ENCODE measurements at regions not wholly inside any gene's neighbourhood (a gene's known extent, or its start where the extent isn't known, plus 50 kb on each side); places are given as distances from the start of the nearest gene placed in this dataset.

- in situ Hi-C loops (cut with MboI; ENCODE audit: low sequenced_read_pairs), result no loop called here
Observed at GRCh38 chr10:29962166-29962850, 97.1 kb downstream of the JCAD start.

DNA sequence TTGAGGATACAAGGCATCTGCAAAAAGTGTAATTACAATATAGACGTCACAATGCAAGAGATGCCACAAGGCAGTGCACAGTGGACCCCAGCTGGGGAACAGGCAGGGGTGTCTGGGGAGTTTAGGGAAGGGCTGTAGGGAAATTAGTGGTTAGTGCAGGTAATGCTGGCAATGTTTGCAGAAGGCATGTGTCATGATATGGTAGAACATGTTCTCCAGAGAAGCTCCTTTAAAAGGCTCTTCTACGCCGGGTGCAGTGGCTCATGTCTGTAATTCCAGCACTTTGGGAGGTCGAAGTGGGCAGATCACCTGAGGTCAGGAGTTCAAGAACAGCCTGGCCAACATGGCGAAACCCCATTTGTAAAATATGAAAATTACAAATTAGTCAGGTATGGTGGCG lies 98.0 kb downstream of the JCAD start:
- in situ Hi-C loops (cut with MboI; ENCODE audit: low sequenced_read_pairs), result no loop called here

- in situ Hi-C loops (cut with MboI; ENCODE audit: low sequenced_read_pairs), result no loop called here
Observed at GRCh38 chr10:29960261-29960660, 99.1 kb downstream of the JCAD start.

- in situ Hi-C loops (cut with MboI; ENCODE audit: low sequenced_read_pairs), result no loop called here
Observed at GRCh38 chr10:29959586-29959985, 99.8 kb downstream of the JCAD start.

DNA sequence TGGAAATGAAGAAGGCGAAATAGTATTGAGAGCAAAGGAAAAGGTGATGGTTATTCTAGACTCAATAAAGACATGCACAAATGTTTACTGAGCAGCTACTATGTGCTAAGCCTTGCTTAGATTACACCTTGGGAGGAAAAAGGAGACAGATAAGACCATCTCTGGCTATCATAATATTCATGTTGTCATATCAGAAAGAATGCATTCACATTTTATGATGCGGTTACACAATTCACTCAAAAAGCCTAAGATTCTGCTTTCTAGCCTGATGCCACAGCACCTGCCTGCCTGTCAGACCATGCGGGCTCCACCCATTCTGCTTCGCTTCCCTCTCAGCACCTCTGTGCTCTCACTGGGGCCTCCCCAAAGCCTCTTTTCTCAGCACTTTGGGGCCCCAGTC lies 100.9 kb downstream of the JCAD start:
- in situ Hi-C loops (cut with MboI; ENCODE audit: low sequenced_read_pairs), result no loop called here

GRCh38 chr10:29957907-29958331 lies 101.5 kb downstream of the JCAD start:
- in situ Hi-C loops (cut with MboI; ENCODE audit: low sequenced_read_pairs), result no loop called here

DNA sequence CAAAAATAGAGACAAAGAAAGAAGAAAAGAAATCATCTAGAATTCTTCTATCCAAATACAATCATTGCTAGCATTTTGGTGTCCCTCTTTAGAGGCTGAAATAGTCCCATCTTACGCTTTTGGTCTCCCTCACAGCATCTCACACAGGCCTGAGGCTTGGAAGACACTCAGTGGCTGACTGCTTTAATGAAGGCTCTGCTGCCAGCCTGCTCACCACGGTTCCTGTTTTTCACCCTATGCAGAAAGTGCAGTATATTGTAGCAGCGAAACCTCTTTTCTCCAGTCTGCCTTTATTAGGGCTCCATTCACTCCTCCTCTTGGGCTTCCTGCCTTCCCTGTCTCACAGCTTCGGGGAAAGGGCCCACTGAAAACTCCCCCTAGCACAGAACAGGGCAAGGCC lies 102.2 kb downstream of the JCAD start:
- in situ Hi-C loops (cut with MboI; ENCODE audit: low sequenced_read_pairs), result no loop called here

GRCh38 chr10:29956335-29956924 lies 103.0 kb downstream of the JCAD start:
- in situ Hi-C loops (cut with MboI; ENCODE audit: low sequenced_read_pairs), result no loop called here

GRCh38 chr10:29955329-29955935 lies 104.0 kb downstream of the JCAD start:
- in situ Hi-C loops (cut with MboI; ENCODE audit: low sequenced_read_pairs), result no loop called here

GRCh38 chr10:29951441-29951931 lies 107.9 kb downstream of the JCAD start:
- in situ Hi-C loops (cut with MboI; ENCODE audit: low sequenced_read_pairs), result no loop called here

DNA sequence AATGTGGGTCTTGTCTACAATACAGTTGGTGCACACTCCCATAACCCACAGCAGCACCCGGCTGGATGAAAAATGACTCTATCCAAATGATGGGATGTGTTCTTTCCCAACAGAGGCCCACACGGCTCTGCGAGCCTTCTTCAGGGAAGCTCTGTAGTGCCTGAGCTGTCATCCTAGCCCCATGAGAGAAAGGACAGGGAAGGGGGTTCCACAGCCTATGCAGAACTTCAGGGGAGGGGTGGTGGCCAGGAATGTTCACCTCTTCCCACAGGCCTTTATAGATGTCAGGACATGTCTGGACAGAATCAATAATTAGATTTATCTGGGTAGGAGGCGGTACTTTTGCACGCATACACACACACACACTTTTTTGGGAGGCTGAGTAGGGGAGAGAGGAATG lies 109.0 kb downstream of the JCAD start:
- in situ Hi-C loops (cut with MboI; ENCODE audit: low sequenced_read_pairs), result no loop called here

DNA sequence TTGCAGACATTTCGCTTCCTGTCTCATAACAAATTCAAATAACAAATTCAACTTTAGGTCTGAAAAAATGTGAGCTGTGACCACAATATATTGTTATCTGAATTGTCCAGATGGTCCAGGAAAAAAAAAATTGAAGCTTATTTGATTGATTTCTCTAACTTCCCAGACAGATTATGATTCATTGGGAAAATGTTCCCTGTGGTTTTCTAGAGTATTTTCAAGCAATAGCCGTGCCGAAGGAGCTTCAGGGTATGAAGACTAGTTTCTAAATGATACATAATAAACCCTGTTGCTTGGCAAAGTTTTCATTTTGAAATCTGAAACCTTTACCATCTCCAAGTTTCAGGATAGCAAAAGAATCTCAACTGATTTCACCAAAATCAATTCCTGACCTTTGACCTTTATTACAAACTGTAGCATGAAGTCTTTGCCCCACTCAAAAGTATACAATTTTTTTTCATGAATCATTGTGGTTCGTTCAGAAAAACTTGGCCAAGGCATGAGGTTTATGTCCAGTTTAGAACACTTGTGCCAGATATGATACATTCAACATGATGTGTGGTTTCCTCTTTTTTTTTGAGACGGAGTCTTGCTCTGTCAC lies 109.9 kb downstream of the JCAD start:
- in situ Hi-C loops (cut with MboI; ENCODE audit: low sequenced_read_pairs), result no loop called here

DNA sequence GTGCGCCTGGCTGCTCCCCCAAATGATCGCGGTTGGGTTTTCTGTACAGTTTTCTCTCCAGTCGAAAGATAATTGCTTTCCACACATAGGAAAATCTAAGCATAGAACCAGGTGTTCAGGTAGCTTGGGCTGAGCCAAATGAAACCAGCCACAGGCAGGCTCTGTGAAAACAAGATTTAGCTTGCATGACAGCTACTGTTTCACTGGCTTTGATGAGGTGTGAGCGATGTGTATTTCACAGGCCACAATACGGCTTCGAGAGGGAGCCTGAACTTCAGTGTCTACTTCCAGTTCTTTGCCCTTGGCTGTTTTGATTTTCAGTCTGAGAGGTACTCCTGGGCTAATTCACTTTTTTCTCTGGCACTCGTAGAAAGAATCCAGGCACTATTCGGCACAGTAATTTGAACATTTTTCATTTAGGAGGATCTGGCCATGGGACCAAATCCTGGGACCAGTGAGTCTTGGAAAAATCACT lies 110.5 kb downstream of the JCAD start:
- in situ Hi-C loops (cut with MboI; ENCODE audit: low sequenced_read_pairs), result no loop called here

GRCh38 chr10:29947701-29948060 lies 111.7 kb downstream of the JCAD start:
- in situ Hi-C loops (cut with MboI; ENCODE audit: low sequenced_read_pairs), result no loop called here

DNA sequence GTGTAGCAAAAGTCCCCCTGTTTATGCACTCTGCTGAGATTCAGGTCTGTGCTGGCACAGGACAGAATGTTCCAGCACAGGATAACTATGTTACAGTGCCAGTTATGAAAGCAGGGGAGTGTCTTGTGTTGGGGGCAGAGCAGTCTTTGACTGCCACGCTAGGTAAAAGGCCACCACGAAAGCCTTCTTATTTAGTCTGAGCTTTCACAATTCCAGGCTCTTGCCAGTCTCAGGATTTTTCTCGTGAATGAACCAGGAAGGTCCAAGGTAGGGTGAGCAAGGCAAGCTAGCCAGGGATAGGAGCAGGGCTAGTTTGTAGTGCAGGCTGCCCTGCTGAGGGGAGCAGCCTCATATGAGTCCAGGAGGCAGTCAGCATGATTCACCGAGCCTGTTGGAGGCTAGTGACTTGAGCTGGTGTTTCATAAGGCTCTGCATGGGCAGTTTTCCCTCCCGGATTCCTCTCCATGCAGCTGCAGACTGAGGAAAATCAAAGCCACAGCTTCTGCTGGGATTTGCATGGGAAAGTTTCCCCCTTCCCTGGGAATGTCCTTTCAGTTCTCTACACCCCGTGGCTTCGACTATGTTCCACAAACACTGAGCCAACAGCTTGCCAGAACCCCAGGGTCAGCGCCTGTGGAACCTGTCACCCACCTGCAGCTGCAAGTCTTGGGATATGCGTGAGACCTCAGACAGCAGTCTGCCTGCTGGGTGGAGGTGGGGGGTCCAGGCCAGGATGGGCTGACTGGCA lies 112.3 kb downstream of the JCAD start:
- in situ Hi-C loops (cut with MboI; ENCODE audit: low sequenced_read_pairs), result no loop called here

DNA sequence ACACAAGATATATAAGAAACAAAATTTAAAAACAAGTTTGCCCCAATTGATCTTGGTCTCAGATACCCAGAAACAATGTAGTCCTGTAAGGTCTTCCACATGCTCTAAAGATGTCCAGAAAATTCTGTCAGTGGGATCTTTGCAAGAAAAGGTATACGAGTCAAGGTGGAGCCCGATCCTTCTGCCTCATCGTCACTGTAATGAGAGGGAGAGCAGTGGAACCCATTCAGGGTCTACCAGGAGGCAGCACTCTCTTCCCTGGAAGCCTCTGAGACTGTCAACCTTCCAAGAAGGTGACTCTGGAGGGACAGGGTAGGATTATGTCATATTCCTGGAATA lies 112.8 kb downstream of the JCAD start:
- in situ Hi-C loops (cut with MboI; ENCODE audit: low sequenced_read_pairs), result no loop called here

DNA sequence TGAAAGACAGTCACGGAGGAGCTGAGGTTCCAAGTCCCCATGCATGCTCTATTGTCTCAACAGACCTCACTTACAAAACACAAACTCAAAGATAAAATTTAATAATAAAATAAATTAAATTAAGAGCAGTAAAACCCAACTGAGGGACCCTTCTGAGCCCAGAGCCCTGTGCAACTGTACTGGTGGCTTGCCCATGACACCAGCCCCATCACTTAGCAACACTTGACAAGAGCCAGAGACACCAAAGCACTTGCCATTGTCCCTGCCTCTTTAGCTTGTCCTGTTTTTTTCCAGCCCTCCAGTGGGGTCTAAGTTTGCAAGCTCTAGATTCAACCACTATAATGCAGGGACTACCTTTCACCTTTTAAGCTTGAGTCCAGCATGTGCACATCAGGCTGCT lies 117.9 kb downstream of the JCAD start:
- in situ Hi-C loops (cut with MboI; ENCODE audit: low sequenced_read_pairs), result no loop called here

- in situ Hi-C loops (cut with MboI; ENCODE audit: low sequenced_read_pairs), result no loop called here
Observed at GRCh38 chr10:29932991-29933390, 126.4 kb downstream of the JCAD start.

- in situ Hi-C loops (cut with MboI; ENCODE audit: low sequenced_read_pairs), result no loop called here
Observed at GRCh38 chr10:29931833-29932232, 127.6 kb downstream of the JCAD start.

DNA sequence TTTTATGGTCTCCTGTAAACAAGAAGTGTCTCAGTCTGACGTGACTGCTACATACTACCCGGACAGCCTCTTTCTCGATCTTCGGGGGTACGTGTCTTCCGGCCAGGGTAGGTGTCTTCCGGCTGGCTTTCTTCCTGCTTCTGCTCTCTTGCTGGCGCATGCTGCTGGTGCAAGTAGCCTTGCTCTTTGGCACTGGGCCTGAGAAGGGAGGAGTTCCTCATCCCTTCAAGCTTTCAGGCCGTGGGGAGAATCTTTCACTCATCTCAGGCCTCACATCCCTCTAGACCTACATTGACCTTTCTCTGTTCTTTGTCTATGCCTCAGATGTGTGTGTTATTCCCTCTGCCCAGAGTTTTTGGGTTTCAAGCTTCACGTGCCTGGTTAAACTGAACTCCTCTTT lies 130.4 kb downstream of the JCAD start:
- in situ Hi-C loops (cut with MboI; ENCODE audit: low sequenced_read_pairs), result no loop called here

DNA sequence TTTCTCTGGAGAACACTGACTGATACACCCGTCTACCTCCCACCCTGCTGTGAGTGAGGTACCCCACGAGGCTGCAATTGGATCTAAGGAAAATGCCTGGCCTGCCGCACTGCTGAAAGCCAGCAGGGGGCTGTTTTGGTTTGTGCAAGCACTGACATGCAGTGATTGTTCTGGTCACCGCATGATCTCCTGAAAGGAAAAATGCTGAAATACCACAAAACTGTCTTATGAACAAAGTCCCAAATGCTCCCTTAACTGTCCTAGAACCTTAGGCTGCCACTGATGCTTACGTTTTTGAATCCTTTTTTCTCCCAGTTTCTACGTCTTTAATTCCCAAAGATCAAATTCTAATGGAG lies 132.7 kb downstream of the JCAD start:
- in situ Hi-C loops (cut with MboI; ENCODE audit: low sequenced_read_pairs), result no loop called here

Data from HL-60/S4 treated with phorbol 12-myristate 13-acetate at 8.2 ng/mL for 4 days and 3 days (cell line).